Inferior parietal cortex (tissue), 1 donor: ENCODE measurements at regions not wholly inside any gene's neighbourhood (a gene's known extent, or its start where the extent isn't known, plus 50 kb on each side); places are given as distances from the start of the nearest gene placed in this dataset.
"Not testable (repeated sequence)": the region's sequence is repeated elsewhere in the genome, so short reads cannot be mapped to it uniquely, and the experiment has no call there.

ENCODE experiments used
- DNase-seq: peaks from one replicate; pipeline ENCODE4 v3.0.0-alpha.2; 2016; ENCODE audit errors: extremely low spot score

DNA sequence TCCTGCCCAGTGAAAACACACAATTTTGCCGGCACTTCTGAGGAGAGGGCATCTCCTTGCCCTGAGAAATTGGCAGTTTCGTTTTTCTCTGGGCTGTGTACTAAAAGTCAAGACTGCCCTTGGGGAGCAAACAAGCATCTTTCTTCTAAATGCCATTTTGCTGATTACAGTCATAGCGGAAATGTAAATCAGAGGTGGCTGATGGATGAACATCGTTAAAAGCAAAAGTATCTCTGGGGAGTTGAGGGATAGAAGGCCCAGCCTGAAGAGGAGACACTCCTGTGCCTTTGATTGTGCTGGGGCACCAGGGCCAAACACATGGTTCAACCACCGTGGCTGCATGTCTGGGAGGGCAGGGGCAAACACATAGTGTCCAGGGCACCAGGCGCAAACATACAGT lies 49.8 kb downstream of the ABCC12 start:
- DNase-seq: no peak

DNA sequence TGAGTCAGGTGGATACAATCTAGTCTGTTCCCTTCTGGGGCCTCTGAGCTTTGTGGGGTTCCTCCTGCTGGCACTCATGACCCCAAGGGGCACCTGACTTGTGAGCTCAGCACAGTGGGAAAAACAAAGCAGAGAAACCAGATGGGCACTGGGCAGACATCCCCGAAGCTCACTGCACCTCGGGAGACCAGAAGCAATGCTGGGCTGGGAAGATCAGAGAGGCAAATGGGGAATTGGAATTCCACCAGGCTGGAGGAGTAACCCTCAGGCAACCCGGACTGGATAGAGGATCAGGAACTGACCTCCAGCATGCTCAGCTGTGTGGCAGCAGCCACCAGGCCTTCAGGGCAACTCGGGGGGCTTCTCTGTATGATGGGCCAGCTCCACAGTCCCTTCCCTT lies 50.3 kb downstream of the ABCC12 start:
- DNase-seq: no peak

DNA sequence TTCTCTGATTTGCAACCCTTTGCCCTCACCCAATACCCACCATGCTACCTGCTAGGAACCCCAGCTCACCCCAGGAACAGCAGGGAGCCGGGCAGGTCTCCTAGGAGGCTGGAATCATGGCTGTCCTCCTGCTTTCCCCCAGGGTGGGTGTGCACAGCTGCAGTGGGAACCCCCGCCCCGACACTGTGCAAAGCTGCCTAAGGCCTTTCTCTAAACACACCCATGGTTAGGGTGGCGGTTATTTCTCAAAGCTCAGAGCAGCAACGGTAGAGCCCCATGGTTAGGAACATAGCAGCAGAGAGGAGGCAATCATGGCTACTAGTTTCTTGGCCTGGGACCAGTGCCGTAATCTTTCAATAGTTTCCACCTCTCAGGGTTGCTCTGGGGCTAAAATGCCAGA lies 52.2 kb downstream of the ABCC12 start:
- no peak for DNase-seq

DNA sequence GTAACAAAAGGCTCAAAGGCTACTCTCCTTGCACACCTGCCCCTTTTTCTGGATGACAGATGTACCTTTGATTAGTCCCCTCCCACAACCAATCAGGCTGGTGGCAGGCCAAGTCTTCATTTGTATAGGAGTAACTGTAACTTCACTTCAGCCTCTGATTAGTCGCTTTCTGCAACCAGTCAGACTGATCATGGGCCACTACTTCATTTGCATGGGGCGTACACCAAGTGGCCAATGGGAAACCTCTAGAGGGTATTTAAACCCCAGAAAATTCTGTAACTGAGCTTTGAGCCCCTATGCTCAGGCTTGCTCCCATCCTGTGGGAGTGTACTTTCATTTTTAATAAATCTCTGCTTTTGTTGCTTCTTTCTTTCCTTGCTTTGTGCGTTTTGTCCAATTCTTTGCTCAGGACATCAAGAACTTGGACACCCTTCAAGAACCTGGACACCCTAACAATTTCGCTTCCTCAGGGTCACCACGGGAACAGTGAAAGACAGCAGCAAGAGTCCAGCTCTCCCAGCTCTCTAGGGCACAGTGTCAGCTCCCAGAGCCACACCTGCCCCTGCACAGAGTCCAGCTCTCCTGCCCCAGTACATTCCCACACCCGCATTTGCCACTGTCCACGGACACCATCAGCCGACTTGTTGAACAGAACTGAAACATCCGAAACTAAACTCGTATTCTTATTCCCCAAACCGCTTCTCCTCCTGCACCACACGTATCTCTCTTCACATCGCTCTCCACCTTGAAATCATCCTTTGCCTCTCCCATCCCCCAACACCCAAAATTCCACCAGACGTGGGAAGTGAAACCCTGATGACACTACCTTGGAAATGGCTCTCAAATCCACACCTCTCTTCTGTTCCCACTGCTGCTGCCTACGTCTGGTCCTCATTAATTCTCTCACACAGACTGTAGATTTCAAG lies 53.4 kb downstream of the ABCC12 start:
- DNase-seq: no peak

DNA sequence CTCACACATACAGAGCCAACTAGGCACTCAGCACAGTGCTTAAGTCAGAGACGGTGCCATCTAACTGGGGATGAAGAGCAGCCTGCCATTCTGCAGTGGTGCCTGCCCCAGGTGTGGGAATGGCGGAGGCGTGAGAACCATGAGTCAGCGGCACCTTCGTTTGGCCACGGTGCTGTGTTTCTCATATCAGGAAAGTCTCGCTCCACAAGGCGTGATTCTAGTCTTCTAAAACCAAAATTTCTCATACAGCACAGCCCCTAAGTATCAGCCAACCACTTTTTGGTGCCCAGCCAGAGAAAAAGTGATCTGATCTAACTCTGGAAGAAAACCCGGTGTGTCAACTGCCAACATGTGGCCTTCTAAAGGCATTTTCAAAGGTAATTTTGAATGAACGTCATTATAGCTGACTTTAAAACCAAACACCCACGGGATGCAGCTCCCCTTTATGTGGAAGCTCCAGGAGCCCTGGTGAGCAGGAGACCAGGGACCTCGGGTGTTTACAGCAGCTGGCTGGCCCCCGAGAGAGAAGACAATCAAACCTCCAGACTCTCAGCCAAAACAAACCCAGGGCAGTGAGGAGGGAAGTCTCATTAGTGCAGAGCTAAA lies 54.6 kb downstream of the ABCC12 start:
- no peak for DNase-seq

DNA sequence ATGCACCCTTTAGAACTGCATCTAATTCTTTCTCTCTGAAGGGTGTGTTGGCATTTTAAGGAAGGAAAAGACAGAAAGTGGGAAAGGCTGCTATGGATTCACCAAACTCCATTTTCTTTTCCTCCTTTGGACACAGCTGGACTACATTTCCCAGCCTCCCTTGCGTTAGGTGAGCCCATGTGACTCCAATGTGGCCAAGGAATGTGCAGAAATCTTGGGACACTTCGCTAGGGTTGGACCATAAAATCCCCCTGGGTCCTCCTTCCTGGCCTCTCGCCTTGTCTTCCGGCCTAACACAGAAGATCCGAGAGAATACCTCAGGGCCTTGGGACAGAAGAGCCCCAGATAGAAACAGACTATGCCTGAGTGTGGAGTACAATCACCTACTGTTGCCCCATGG lies 56.3 kb downstream of the ABCC12 start:
- DNase-seq: no peak

DNA sequence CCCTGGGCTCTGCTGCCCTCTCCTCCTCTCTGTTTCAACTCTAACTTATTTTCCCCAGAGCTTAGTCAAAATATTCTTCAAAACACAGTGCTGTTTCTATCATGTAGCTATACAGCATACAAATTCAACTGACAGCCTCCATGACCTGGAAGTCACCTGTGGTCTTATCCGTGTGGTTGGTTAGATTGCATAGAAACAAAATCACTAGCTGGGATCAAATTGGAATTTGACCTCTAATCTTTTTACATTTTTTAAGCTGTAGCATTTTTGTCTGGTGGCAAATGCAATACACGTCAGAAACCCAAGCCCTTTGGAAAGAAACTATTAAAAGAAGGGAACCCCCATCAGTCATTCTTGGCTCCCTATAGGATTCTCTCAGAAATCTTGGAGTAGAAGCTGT lies 57.3 kb downstream of the ABCC12 start:
- DNase-seq: no peak

DNA sequence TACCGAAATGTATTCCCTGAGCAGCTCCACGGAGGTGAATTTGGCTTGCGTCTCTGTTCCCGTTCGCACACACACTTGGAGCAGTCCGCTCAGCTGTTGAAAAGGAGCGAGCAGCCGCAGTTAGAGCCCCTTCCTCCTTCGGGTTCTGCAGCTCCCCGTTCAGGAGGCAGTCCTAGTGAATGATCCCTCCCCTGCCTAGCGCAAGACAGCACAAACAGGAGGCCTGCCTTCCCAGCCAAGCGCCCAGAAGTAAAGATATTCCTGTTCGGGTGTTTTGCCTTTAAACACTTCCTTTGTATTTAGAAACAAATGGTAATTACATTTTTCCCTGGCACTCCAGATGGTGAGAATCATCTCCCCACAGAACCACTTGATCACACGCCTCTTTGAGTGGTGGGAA lies 64.7 kb downstream of the ABCC12 start:
- DNase-seq: peak; percentile 13

DNA sequence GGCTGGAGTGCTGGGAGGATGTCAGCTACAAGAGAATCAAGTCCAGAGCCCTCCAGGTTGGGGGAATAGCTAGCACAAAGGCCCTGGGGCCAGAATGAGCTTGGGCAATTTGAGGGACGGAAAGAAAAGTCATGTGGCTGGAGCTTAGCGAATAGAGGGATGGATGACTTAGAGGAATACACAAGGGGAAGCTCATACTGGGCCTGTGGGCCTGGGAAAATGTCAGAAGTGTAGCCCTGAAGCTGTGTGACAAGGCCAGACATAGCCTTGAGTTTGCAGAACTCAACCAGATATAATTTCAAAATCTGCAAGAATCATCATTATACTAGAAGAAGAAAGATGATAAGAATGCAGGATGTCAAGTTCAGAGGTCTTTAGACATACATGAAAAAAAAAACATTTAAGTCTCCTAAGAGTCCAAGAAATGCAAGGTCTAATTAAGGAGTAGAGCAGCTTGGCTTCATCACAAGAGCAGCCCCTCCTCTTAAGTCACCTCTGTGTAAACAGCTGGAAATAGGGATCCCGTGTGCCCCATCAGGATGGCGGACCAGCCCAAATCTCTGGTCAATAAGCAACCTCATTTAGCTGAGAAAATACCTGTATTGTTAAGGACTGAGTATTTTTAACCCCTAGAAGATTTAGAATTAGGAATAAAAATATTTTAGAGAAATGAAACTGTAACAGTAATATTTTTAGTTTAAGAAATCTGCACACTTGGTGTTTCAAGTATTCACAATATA lies 66.6 kb downstream of the ABCC12 start:
- DNase-seq: no peak

DNA sequence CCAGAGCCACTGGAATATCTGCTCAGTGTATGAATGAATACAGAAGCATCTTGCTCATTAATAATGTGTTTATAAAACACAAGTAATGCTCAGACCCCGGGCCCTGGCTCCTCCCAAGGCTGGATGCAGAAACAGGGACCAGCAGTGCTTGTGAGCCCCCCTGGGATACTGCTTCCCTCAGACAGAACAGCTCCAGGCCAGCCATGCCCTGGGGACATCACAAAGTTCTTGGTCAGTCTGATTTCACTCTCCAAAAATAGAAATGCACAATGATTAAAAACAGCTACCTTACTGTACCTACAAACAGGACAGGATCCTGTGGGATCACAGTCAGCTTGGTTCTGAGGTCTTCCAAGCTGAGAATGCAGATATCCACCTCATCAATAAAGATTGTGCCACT lies 68.2 kb downstream of the ABCC12 start:
- DNase-seq: no peak

DNA sequence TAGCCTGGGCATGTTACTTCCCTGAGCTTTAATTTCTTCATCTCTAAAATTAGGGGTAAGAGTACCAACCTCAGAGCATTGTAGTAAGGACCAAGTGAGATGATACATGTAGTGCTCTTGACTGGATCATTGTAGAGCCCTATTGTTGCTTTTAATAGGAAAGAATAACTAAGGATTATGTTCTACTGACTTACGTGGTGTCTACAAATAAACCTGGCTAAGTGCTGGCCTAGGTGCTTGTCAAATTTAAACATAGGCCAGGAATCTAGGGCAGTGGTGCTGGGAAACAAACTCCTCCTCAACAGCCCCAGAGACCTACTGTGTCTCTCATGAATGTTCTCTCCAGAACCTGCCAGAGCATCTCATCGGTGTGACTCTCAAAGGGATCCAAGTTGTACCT lies 69.4 kb downstream of the ABCC12 start:
- DNase-seq: no peak

DNA sequence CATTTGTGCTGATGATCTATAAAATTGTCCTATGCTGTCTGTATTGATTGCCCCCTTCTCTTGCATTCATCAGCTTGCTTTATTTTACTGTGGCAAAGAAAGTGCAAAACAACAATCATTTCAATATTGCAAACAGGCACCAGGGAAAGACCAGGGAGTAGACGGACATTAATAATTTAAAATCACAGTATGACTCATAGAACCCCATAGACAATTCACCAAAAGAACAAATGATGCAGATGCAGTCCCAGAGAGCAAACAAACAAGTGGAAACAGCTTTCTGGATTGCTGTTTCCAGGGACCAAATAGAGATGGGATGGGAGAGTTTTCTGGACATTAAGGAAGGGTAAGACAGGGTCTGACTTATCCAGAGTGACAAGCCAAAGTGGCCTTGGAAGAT lies 70.1 kb downstream of the ABCC12 start:
- DNase-seq: no peak

DNA sequence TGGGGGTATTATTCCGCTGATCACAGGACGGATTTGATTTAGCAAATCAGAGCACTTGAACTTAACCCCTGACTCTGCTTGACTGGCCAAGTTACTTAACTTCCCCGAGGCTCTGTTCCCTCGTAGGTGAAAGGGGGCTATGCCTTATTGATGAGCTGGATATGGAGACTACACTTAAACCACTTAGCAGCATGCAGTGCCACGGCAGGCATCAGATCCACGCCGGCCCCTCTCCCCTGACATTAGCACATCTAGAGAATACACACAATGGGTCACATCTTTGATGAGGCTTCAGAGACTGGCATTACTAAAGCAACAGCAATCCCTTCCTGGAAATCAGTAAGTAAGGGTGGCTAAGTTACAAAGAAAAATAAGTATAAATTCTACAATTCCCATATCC lies 71.0 kb downstream of the ABCC12 start:
- DNase-seq: no peak

DNA sequence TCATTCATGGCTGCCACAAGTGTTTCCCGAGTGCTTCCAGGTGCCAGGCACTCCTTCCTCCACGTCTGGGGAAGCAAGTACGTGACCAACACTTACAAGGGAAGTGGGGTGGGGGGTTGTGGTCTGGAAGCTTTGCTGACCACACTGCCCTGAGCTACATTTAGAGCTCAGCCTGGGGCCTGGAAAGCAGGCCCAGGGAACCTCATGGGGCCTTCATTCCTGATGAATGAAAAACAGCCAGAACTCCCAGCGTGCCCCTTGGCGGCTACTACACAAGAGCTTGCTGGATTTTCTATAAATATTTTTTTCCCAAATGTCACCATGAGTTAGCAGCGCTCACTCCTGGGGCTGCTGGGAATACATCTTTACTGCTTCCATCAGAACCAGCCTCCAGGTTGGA lies 73.3 kb downstream of the ABCC12 start:
- DNase-seq: no peak

DNA sequence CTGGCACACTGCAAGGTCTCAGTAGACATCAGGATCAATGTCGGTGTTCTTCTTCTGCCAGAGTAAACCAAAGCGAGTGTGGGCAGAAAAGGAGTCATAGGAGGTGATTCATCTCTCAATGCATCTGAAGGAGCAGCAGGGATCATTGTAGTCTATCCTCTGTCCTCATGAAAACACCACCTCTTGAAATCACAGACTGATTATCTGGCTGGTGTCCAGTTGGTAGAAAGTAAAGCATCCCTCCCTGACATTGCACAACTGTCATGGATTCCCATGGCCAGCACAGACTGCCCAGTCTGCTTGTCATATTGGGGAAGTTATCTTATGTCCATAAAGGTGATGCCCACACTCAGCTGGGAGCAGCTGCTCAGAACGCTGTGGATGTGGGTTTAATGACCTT lies 74.1 kb downstream of the ABCC12 start:
- DNase-seq: no peak

DNA sequence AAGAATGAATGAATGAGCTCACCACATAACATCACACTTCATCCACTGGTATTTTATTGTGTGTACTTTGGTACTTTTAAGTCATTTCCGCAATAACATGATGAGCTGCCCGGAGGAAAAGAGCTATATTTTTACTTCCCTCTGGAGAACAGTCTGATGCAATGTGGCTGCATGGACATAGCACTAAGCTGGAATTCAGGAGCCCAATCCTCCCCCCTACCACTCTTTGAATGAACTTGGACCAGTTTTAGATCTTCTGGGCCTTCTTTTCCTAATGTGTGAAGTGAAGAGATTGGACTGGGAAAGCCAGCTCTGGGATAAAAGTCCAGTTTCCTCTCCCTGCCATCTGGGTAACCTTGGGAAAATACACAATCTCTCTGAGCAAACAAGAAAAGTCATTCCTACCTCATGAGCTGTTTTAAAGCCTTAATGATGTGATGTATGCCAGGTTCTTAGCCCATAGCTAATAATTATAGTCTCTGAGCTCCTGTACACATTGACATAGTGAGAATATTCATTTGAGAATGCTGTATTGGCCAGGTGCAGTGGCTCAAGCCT lies 79.3 kb downstream of the ABCC12 start:
- DNase-seq: no peak

DNA sequence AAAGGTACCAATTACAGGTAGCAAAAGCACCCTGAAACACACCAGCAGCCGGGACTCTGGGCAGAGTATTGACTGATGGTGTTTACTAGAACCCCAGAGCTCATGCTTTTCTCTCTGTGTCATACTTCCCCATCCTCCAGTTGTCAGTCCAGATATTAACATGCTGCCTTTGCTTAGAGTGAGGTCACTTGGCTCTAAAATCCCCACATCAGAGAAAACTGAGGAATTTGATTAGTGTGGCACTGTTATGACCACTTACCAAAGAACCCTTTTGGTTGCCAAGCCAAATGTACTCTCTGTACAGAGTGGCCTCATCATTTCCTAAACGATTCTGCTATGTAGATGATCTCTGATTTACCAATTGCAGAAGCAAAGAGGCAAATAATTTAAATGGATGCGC lies 80.4 kb downstream of the ABCC12 start:
- no peak for DNase-seq

DNA sequence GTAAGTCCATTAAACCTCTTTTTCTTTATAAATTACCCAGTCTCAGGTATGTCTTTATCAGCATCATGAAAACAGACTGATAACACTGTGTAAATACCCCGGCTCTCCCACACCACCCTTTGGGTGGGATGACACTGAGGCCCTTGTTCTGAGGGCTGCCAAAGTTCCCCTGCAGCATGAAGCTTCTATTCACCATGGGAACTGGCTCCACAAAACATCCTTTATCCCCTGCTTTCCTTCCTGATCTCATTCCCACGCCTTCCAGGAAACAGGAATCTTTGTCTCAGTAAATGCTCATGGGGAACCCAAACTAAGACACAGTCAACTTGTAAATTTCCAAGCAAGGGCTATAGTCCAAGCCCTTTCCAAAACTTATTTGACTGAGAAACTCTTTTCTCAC lies 88.4 kb downstream of the ABCC12 start:
- DNase-seq: no peak

DNA sequence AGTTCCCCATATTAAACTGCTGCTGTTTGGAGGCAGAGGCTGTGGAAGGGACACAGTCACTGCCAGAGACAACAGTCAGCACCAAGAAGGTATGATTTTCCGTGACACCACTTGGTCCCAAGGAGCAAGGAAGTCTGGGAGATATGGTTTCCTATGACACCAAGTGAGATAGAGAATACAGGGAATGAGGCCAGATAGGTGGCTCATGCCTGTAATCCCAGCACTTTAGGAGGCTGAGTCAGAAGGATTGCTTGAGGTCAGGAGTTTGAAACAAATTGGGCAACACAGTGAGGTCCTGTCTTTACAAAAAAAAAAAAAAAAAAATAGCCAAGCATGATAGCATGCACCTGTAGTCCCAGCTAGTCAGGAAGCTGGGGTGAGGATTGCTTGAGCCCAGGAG lies 90.8 kb downstream of the ABCC12 start:
- DNase-seq: no peak

DNA sequence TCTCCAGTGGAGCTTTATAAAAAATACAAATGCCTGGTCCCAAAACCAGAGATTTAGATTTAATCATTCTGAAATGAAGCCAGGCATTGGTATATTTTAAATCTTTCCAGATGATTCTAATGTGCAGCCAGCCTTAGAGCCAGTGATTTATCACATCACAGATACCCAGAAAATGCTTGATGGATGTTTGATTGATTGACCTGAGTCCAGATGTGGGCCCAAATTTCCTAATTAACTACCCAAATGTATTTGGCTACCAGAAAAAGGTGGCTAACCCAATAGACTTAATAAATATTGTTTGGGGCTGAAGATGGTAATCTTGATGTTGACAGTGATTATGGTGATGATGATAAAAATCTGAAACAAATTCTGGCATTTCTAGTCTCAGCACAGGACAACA lies 93.1 kb downstream of the ABCC12 start:
- no peak for DNase-seq

DNA sequence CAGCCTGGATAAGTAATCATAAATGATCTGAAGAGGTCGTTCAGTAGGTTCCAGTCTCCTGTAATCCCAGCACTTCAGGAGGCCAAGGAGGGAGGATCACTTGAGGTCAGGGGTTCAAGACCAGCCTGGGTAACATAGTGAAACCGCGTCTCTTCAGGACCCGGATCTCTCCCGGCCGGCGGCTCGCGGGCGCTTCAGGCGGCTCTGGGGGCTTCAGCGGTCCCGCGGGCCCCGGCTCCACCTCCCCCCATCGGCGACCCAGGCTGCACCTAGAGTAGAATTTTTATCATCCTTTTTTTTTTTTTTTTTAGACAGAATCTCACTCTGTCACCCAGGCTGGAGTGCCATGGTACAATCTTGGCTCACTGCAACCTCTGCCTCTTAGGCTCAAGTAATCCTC lies 95.9 kb downstream of the ABCC12 start:
- no peak for DNase-seq

DNA sequence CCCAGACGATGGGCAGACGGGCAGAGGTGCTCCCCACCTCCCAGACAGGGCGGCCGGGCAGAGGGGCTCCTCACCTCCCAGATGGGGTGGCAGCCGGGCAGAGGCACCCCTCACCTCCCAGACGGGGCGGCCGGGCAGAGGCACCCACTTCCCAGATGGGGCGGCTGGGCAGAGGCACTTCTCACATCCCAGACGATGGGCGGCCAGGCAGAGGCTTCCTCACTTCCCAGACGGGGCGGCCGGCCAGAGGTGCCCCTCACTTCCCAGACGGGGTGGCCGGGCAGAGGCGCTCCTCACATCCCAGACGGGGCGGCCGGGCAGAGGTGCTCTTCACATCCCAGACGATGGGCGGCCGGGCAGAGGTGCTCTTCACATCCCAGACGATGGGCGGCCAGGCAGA lies 96.6 kb downstream of the ABCC12 start:
- not testable (repeated sequence) for DNase-seq

DNA sequence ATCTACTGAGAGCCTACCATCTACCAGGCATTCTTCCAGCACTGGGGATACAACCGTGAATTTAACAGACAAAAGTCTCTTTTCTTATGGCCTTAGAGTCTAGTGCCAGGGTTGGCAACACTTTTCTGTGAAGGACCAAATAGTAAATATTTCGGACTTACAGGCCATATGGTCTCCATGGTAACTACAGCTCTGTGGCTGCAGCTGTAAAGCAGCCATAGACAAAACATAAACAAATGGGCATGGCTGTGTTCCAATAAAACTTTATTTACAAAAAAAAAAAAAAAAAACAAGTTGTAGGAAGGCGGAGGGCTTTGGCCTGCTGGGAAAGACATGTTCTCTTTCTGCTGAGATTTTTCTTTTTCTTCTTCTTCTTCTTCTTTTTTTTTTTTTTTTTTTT lies 98.7 kb downstream of the ABCC12 start:
- DNase-seq: no peak
